ENCODE measurements at regions not wholly inside any gene's neighbourhood (a gene's known extent, or its start where the extent isn't known, plus 50 kb on each side); places are given as distances from the start of the nearest gene placed in this dataset.

- ATAC-seq (ENCODE audit: low FRiP score) (no peak), DNase-seq (ENCODE audit: low spot score) (no peak)
- TF ChIP-seq CTCF (IDR thresholded peaks at IDR 0.05), result no peak
Measured at GRCh38 chr2:123073956-123074355, 951.1 kb upstream of the CNTNAP5 start.

- no peak for ATAC-seq (ENCODE audit: low FRiP score)
- no peak for TF ChIP-seq CTCF (IDR thresholded peaks at IDR 0.05)
- no peak for DNase-seq (ENCODE audit: low spot score)
Measured at GRCh38 chr2:123077101-123077500, 948.0 kb upstream of the CNTNAP5 start.

GRCh38 chr2:123080331-123080730, 944.8 kb upstream of the CNTNAP5 start:
- TF ChIP-seq CTCF (IDR thresholded peaks at IDR 0.05), result no peak
- no peak for DNase-seq (ENCODE audit: low spot score)
- ATAC-seq (ENCODE audit: low FRiP score), result no peak

GRCh38 chr2:123085484-123085883, 939.6 kb upstream of the CNTNAP5 start:
- ATAC-seq (ENCODE audit: low FRiP score), result no peak
- DNase-seq (ENCODE audit: low spot score), result no peak
- no peak for TF ChIP-seq CTCF (IDR thresholded peaks at IDR 0.05)

GRCh38 chr2:123086613-123087385, 938.3 kb upstream of the CNTNAP5 start:
- no peak for TF ChIP-seq CTCF (IDR thresholded peaks at IDR 0.05)
- DNase-seq (ENCODE audit: low spot score), result no peak
- ATAC-seq (ENCODE audit: low FRiP score), result no peak

GRCh38 chr2:123091471-123091870, 933.6 kb upstream of the CNTNAP5 start:
- no peak for TF ChIP-seq CTCF (IDR thresholded peaks at IDR 0.05)
- DNase-seq (ENCODE audit: low spot score) (no peak), ATAC-seq (ENCODE audit: low FRiP score) (no peak)

- TF ChIP-seq CTCF (IDR thresholded peaks at IDR 0.05), result no peak
- DNase-seq (ENCODE audit: low spot score), result no peak
- ATAC-seq (ENCODE audit: low FRiP score), result no peak
Measured at GRCh38 chr2:123093199-123093598, 931.9 kb upstream of the CNTNAP5 start.

Measured in omental fat pad (tissue), 3 donors.